Skeletal muscle tissue (tissue), 4 donors: ENCODE measurements at regions not wholly inside any gene's neighbourhood (a gene's known extent, or its start where the extent isn't known, plus 50 kb on each side); places are given as distances from the start of the nearest gene placed in this dataset. TPM values are rescaled to one million over a fixed set of nuclear protein-coding genes. Genes with fewer than 3 reads are reported as not detected.

Experiments
- H3K27ac ChIP-seq: one replicate; pipeline ENCODE4 v1.7.0; 2013; ENCODE audit warnings: mild to moderate bottlenecking, low read depth, low read length, inconsistent platforms
- H3K27me3 ChIP-seq, 3 donors: one replicate each; pipeline ENCODE4 v1.7.0; 2013; ENCODE audit warnings: low read length in 3 of 3; ENCODE audit not compliant: control insufficient read depth in 3 of 3, insufficient read depth in 3 of 3
- H3K36me3 ChIP-seq, 3 donors: one replicate each; pipeline ENCODE4 v1.7.0; 2013; ENCODE audit warnings: low read length in 3 of 3; ENCODE audit not compliant: control insufficient read depth in 3 of 3, insufficient read depth in 3 of 3
- H3K4me1 ChIP-seq, 3 donors: one replicate each; pipeline ENCODE4 v1.7.0; 2013; ENCODE audit warnings: low read length in 3 of 3, mild to moderate bottlenecking in 3 of 3; ENCODE audit not compliant: control insufficient read depth in 3 of 3, insufficient read depth in 3 of 3
- H3K4me3 ChIP-seq, 3 donors: one replicate each; pipeline ENCODE4 v1.7.0; 2013; ENCODE audit warnings: low read length in 3 of 3
- H3K9ac ChIP-seq, 3 donors: one replicate each; pipeline ENCODE4 v1.7.0; 2013; ENCODE audit warnings: low read length in 3 of 3, mild to moderate bottlenecking in 3 of 3, moderate library complexity in 2 of 3, low read depth in 1 of 3
- H3K9me3 ChIP-seq, 3 donors: one replicate each; pipeline ENCODE4 v1.7.0; 2013; ENCODE audit warnings: low read length in 3 of 3; ENCODE audit not compliant: control insufficient read depth in 3 of 3
- small RNA-seq: library from RNA; depleted of rRNA; stranded (forward); fragments of <200 nt; gene quantifications from one replicate; pipeline ENCODE3, GENCODE V24; 2014
- donor health status: Osteomylitis.

GRCh38 chr2:33652830-33653229 lies 53.7 kb upstream of the FAM98A start:
- H3K36me3 ChIP-seq, result no peaks in the 10 kb centered on the region
- no peak overlapping the region for H3K4me3 ChIP-seq
- no peaks in the 10 kb centered on the region for H3K9me3 ChIP-seq
- H3K9ac ChIP-seq, result no peak overlapping the region
- no peaks in the 10 kb centered on the region for H3K4me1 ChIP-seq
- H3K27me3 ChIP-seq, result no peaks in the 10 kb centered on the region
- H3K27ac ChIP-seq, result no peak overlapping the region

GRCh38 chr2:33650171-33650570 lies 51.1 kb upstream of the FAM98A start:
- no peak overlapping the region for H3K4me3 ChIP-seq
- no peaks in the 10 kb centered on the region for H3K36me3 ChIP-seq
- no peak overlapping the region for H3K9ac ChIP-seq
- no peaks in the 10 kb centered on the region for H3K27me3 ChIP-seq
- no peaks in the 10 kb centered on the region for H3K9me3 ChIP-seq
- H3K27ac ChIP-seq, result no peak overlapping the region
- no peaks in the 10 kb centered on the region for H3K4me1 ChIP-seq

Small RNA genes lying in the stretch of these regions (small RNA-seq; reads per million reads assigned to genes)
- gene AC013442.1, result not detected
- not detected for gene AC083939.1
- not detected for gene MIR548AD
- gene RNU6-1117P, result not detected
